ENCODE measurements at regions not wholly inside any gene's neighbourhood (a gene's known extent, or its start where the extent isn't known, plus 50 kb on each side); places are given as distances from the start of the nearest gene placed in this dataset.

- 84 to 91% methylated on average over 5 of the region's 5 CpGs for WGBS, 2 donors
- Histone ChIP-seq H3K9me3 (no peaks in the 10 kb centered on the region), H3K36me3 (replicated peaks in 1 of 2; ENCODE audit: insufficient read depth in 1 of 2, low read depth in 2 of 2) (no peaks in the 10 kb centered on the region), H3K27ac (no peak overlapping the region), H3K4me3 (no peak overlapping the region), H3K27me3 (no peaks in the 10 kb centered on the region), H3K4me1 (peaks cover 6% of the 10 kb centered on the region)
- ATAC-seq (no peak), DNase-seq (no peak)
- TF ChIP-seq CTCF (IDR thresholded peaks at IDR 0.05) (no peak), POLR2A (IDR thresholded peaks at IDR 0.05) (no peak)
- intact Hi-C loops (cut with DNase I): no loop called here
Measured at GRCh38 chr1:93764366-93764750, 82.7 kb upstream of the BCAR3 start.

GRCh38 chr1:93763704-93764365 is 82.2 kb upstream of the BCAR3 start:
- Histone ChIP-seq H3K9me3 (no peaks in the 10 kb centered on the region), H3K4me3 (no peak overlapping the region), H3K4me1 (peaks cover 3% of the 10 kb centered on the region), H3K27me3 (no peaks in the 10 kb centered on the region), H3K27ac (no peak overlapping the region), H3K36me3 (replicated peaks in 1 of 2; ENCODE audit: insufficient read depth in 1 of 2, low read depth in 2 of 2) (no peaks in the 10 kb centered on the region)
- ATAC-seq (no peak), DNase-seq (no peak)
- intact Hi-C loops (cut with DNase I): no loop called here
- TF ChIP-seq CTCF (IDR thresholded peaks at IDR 0.05): no peak
- no peak for TF ChIP-seq POLR2A (IDR thresholded peaks at IDR 0.05)
- 89 to 95% methylated on average over 5 of the region's 5 CpGs for WGBS, 2 donors

GRCh38 chr1:93758842-93759515 is 77.3 kb upstream of the BCAR3 start:
- DNase-seq: peak in 1 of 4 donors; percentile 24
- ATAC-seq: peak; percentile 21
- Histone ChIP-seq H3K4me3 (no peak overlapping the region), H3K27me3 (no peaks in the 10 kb centered on the region), H3K27ac (no peak overlapping the region), H3K4me1 (no peaks in the 10 kb centered on the region), H3K9me3 (no peaks in the 10 kb centered on the region), H3K36me3 (replicated peaks in 1 of 2; ENCODE audit: insufficient read depth in 1 of 2, low read depth in 2 of 2) (no peaks in the 10 kb centered on the region)
- no peak for TF ChIP-seq POLR2A (IDR thresholded peaks at IDR 0.05)
- TF ChIP-seq CTCF (IDR thresholded peaks at IDR 0.05): no peak
- WGBS, 2 donors: 43 to 67% methylated on average over 7 of the region's 7 CpGs
- intact Hi-C loops (cut with DNase I): no loop called here

GRCh38 chr1:93757256-93758036 is 75.8 kb upstream of the BCAR3 start:
- 81 to 94% methylated on average over 8 of the region's 8 CpGs for WGBS, 2 donors
- H3K36me3 ChIP-seq (replicated peaks in 1 of 2; ENCODE audit: insufficient read depth in 1 of 2, low read depth in 2 of 2): no peaks in the 10 kb centered on the region
- H3K4me3 ChIP-seq: no peak overlapping the region
- H3K4me1 ChIP-seq: no peaks in the 10 kb centered on the region
- DNase-seq (no peak), ATAC-seq (no peak)
- H3K27ac ChIP-seq: no peak overlapping the region
- H3K9me3 ChIP-seq: no peaks in the 10 kb centered on the region
- intact Hi-C loops (cut with DNase I): no loop called here
- no peak for TF ChIP-seq CTCF (IDR thresholded peaks at IDR 0.05)
- TF ChIP-seq POLR2A (IDR thresholded peaks at IDR 0.05): no peak
- no peaks in the 10 kb centered on the region for H3K27me3 ChIP-seq

All from body of pancreas (tissue), 4 donors.